Keratinocyte (primary cell): ENCODE measurements at regions not wholly inside any gene's neighbourhood (a gene's known extent, or its start where the extent isn't known, plus 50 kb on each side); places are given as distances from the start of the nearest gene placed in this dataset.

Experiments used
- DNase-seq: peaks from one replicate; pipeline ENCODE4 v3.0.0-alpha.2; 2011; ENCODE audit warnings: low read depth, missing footprints, low spot score
- FAIRE-seq: peaks from 2 replicates; lab custom pipeline; 2011; peaks lifted over from hg19 to GRCh38; lab: Jason Lieb, UNC
- H2AFZ ChIP-seq: 2 replicates; pipeline ENCODE4 v1.6.0; 2012; ENCODE audit warnings: low read length, control low read depth, inconsistent platforms; ENCODE audit not compliant: control insufficient read depth
- H3K27ac ChIP-seq: 2 replicates; pipeline ENCODE4 v1.5.1; 2011; ENCODE audit warnings: low read length; ENCODE audit not compliant: control insufficient read depth, insufficient read depth
- H3K27me3 ChIP-seq: 3 replicates; pipeline ENCODE4 v1.6.0; 2011; ENCODE audit warnings: low read length; ENCODE audit not compliant: control insufficient read depth, insufficient read depth; ENCODE audit errors: extremely low read depth
- H3K36me3 ChIP-seq, 2 experiments: 2 replicates in 1 of 2; 3 replicates in 1 of 2; pipeline ENCODE4 v1.5.1; 2011; ENCODE audit warnings: low read length in 2 of 2, mild to moderate bottlenecking in 1 of 2; ENCODE audit not compliant: control insufficient read depth in 2 of 2, insufficient read depth in 2 of 2; ENCODE audit errors: extremely low read depth in 1 of 2
- H3K4me1 ChIP-seq: 3 replicates; pipeline ENCODE4 v1.5.1; 2011; ENCODE audit warnings: low read length; ENCODE audit not compliant: control insufficient read depth, insufficient read depth; ENCODE audit errors: extremely low read depth
- H3K4me2 ChIP-seq: 3 replicates; pipeline ENCODE4 v1.6.0; 2011; ENCODE audit warnings: low read depth, low read length; ENCODE audit not compliant: control insufficient read depth, insufficient read depth; ENCODE audit errors: extremely low read depth
- H3K4me3 ChIP-seq, 3 experiments: fragments of 200-600 bp in 1 of 3; sonication (generic) in 1 of 3; 2 replicates in 2 of 3; 3 replicates in 1 of 3; pipeline ENCODE4 v1.5.1; 2011 to 2016; ENCODE audit warnings: low read length in 3 of 3, mild to moderate bottlenecking in 3 of 3, control low read depth in 2 of 3, inconsistent platforms in 1 of 3, low read depth in 1 of 3, mixed read lengths in 1 of 3, mixed run types in 1 of 3, moderate library complexity in 1 of 3; ENCODE audit not compliant: control insufficient read depth in 2 of 3, insufficient read depth in 2 of 3; ENCODE audit errors: extremely low read depth in 1 of 3
- H3K79me2 ChIP-seq: 2 replicates; pipeline ENCODE4 v1.6.0; 2012; ENCODE audit warnings: low read length; ENCODE audit not compliant: control insufficient read depth, insufficient read depth
- H3K9ac ChIP-seq: 3 replicates; pipeline ENCODE4 v1.6.0; 2011; ENCODE audit warnings: low read length; ENCODE audit not compliant: control insufficient read depth, insufficient read depth; ENCODE audit errors: extremely low read depth
- H3K9me1 ChIP-seq: 3 replicates; pipeline ENCODE4 v1.6.0; 2011; ENCODE audit warnings: low read length; ENCODE audit not compliant: control insufficient read depth, insufficient read depth; ENCODE audit errors: extremely low read depth
- H3K9me3 ChIP-seq: 2 replicates; pipeline ENCODE4 v1.5.1; 2012; ENCODE audit warnings: low read depth, low read length; ENCODE audit not compliant: control insufficient read depth
- H4K20me1 ChIP-seq: 3 replicates; pipeline ENCODE4 v1.6.0; 2011; ENCODE audit warnings: low read length; ENCODE audit not compliant: control insufficient read depth, insufficient read depth; ENCODE audit errors: extremely low read depth
- CTCF ChIP-seq, 3 experiments: IDR thresholded peaks in 1 of 3; conservative IDR thresholded peaks in 1 of 3; optimal IDR thresholded peaks in 1 of 3; 2 replicates in 2 of 3; 3 replicates in 1 of 3; pipeline versions ENCODE3 to v1.5.1; 2011; ENCODE audit warnings: low read length in 3 of 3, mild to moderate bottlenecking in 3 of 3, moderate library complexity in 2 of 3, control low read depth in 1 of 3, inconsistent platforms in 1 of 3; ENCODE audit not compliant: insufficient read depth in 2 of 3; ENCODE audit errors: extremely low read depth in 1 of 3
- EZH2 ChIP-seq: IDR thresholded peaks from one replicate; pipeline ENCODE4 v1.6.1; 2012; ENCODE audit warnings: inconsistent platforms, mild to moderate bottlenecking, low read length, moderate library complexity
- dilution Hi-C: fragments of 300-500 bp; cut with MboI; formaldehyde crosslinking; loops from one replicate; pipeline ENCODE4 v1.7.0; 2020; ENCODE audit warnings: low sequenced_read_pairs; ENCODE audit not compliant: extremely low pct_ligation_motif_present

GRCh38 chr17:77423589-77424451 lies 283.1 kb downstream of the SEC14L1 start:
- Histone ChIP-seq H3K4me3 (no peak overlapping the region), H3K9me3 (no peaks in the 10 kb centered on the region), H3K9me1 (peaks cover 8% of the 10 kb centered on the region), H3K9ac (peak overlapping the region; percentile 78), H3K4me1 (peaks cover 92% of the 10 kb centered on the region), H3K4me2 (peak overlapping the region; percentile 5), H3K27ac (peak overlapping the region; percentile 90), H4K20me1 (peaks cover 45% of the 10 kb centered on the region), H2AFZ (no peak overlapping the region), H3K79me2 (peaks cover 68% of the 10 kb centered on the region), H3K27me3 (no peaks in the 10 kb centered on the region), H3K36me3 (peaks cover 6 to 23% of the 10 kb centered on the region in 2 experiments)
- dilution Hi-C loops = no loop called here
- peak; percentile 72 for DNase-seq
- TF ChIP-seq EZH2 (no peak), CTCF (optimal IDR thresholded peaks at IDR 0.05 in 1 of 3, IDR thresholded peaks at IDR 0.05 in 1 of 3, conservative IDR thresholded peaks at IDR 0.05 in 1 of 3; ENCODE audit: extremely low read depth in 1 of 3, insufficient read depth in 2 of 3, low read length in 3 of 3) (no peak)
- peak; percentile 77 for FAIRE-seq

GRCh38 chr17:77424585-77425344 lies 284.0 kb downstream of the SEC14L1 start:
- Histone ChIP-seq H3K9me1 (peaks cover 8% of the 10 kb centered on the region), H2AFZ (no peak overlapping the region), H3K36me3 (peaks cover 5 to 23% of the 10 kb centered on the region in 2 experiments), H3K79me2 (peaks cover 68% of the 10 kb centered on the region), H3K27ac (peak overlapping the region; percentile 90), H3K27me3 (no peaks in the 10 kb centered on the region), H4K20me1 (peaks cover 52% of the 10 kb centered on the region), H3K4me3 (no peak overlapping the region), H3K9ac (peak overlapping the region; percentile 78), H3K4me2 (no peak overlapping the region), H3K4me1 (peaks cover 86% of the 10 kb centered on the region), H3K9me3 (no peaks in the 10 kb centered on the region)
- dilution Hi-C loops = no loop called here
- FAIRE-seq (no peak), DNase-seq (no peak)
- TF ChIP-seq CTCF (optimal IDR thresholded peaks at IDR 0.05 in 1 of 3, IDR thresholded peaks at IDR 0.05 in 1 of 3, conservative IDR thresholded peaks at IDR 0.05 in 1 of 3; ENCODE audit: extremely low read depth in 1 of 3, insufficient read depth in 2 of 3, low read length in 3 of 3) = no peak
- no peak for TF ChIP-seq EZH2
